GM23338 (cell line): ENCODE measurements at regions not wholly inside any gene's neighbourhood (a gene's known extent, or its start where the extent isn't known, plus 50 kb on each side); places are given as distances from the start of the nearest gene placed in this dataset.

Experiments
- ATAC-seq: fragments of 200-7000 bp; cut with Tn5 transposase; 3 replicates; pipeline ENCODE4 v1.9.1; 2020
- DNase-seq: peaks from one replicate; pipeline ENCODE4 v3.0.0-alpha.2; 2015; ENCODE audit warnings: low spot score
- H2AFZ ChIP-seq: fragments of 200-600 bp; sonication (generic); 2 replicates; pipeline ENCODE4 v1.8.0; 2016; ENCODE audit warnings: antibody characterized with exemption, mild to moderate bottlenecking, moderate library complexity
- H3F3A ChIP-seq: fragments of 200-600 bp; sonication (generic); replicated peaks from 2 replicates; pipeline ENCODE4 v1.8.0; 2017; ENCODE audit warnings: antibody characterized with exemption, mixed run types, low read depth
- H3K27ac ChIP-seq: fragments of 200-600 bp; sonication (generic); 2 replicates; pipeline ENCODE4 v1.6.1; 2016; ENCODE audit warnings: low read depth
- H3K27me3 ChIP-seq: fragments of 200-600 bp; sonication (generic); 2 replicates; pipeline ENCODE4 v1.8.0; 2016; ENCODE audit warnings: mild to moderate bottlenecking, mixed run types, moderate library complexity; ENCODE audit not compliant: insufficient read depth
- H3K36me3 ChIP-seq: fragments of 200-600 bp; sonication (generic); 2 replicates; pipeline ENCODE4 v1.8.0; 2016; ENCODE audit warnings: mild to moderate bottlenecking; ENCODE audit not compliant: insufficient read depth
- H3K4me1 ChIP-seq: fragments of 200-600 bp; sonication (generic); 2 replicates; pipeline ENCODE4 v1.8.0; 2016; ENCODE audit warnings: mild to moderate bottlenecking, moderate library complexity; ENCODE audit not compliant: insufficient read depth
- H3K4me2 ChIP-seq: fragments of 200-600 bp; sonication (generic); 2 replicates; pipeline ENCODE4 v1.7.1; 2017; ENCODE audit warnings: mixed run types
- H3K4me3 ChIP-seq: fragments of 200-600 bp; sonication (generic); 2 replicates; pipeline ENCODE4 v1.6.1; 2016; ENCODE audit warnings: mixed run types
- H3K79me2 ChIP-seq: fragments of 200-600 bp; sonication (generic); replicated peaks from 2 replicates; pipeline ENCODE4 v1.8.0; 2017; ENCODE audit warnings: mild to moderate bottlenecking; ENCODE audit not compliant: insufficient read depth
- H3K9me2 ChIP-seq: fragments of 200-600 bp; sonication (generic); 2 replicates; pipeline ENCODE4 v1.8.0; 2017; ENCODE audit not compliant: insufficient read depth
- H4K20me1 ChIP-seq: fragments of 200-600 bp; sonication (generic); replicated peaks from 2 replicates; pipeline ENCODE4 v1.8.0; 2017; ENCODE audit warnings: mild to moderate bottlenecking; ENCODE audit not compliant: insufficient read depth
- H3K27ac Mint-ChIP-seq: 2 replicates; pipeline ENCODE4 v1.8.0; 2020; ENCODE audit warnings: inconsistent platforms, mild to moderate bottlenecking, moderate library complexity, mixed read lengths
- H3K27me3 Mint-ChIP-seq: 3 replicates; pipeline ENCODE4 v1.8.0; 2022; ENCODE audit warnings: low read depth, mild to moderate bottlenecking, moderate library complexity, mixed read lengths, inconsistent platforms; ENCODE audit not compliant: insufficient read depth, poor library complexity
- H3K36me3 Mint-ChIP-seq: 3 replicates; pipeline ENCODE4 v1.8.0; 2021; ENCODE audit warnings: low read depth, mild to moderate bottlenecking, inconsistent platforms, moderate library complexity, mixed read lengths
- H3K4me1 Mint-ChIP-seq: 3 replicates; pipeline ENCODE4 v1.8.0; 2020; ENCODE audit warnings: mild to moderate bottlenecking, inconsistent platforms, mixed read lengths
- H3K4me3 Mint-ChIP-seq: 3 replicates; pipeline ENCODE4 v1.8.0; 2021; ENCODE audit warnings: moderate library complexity, mild to moderate bottlenecking, inconsistent platforms, mixed read lengths
- H3K9me3 Mint-ChIP-seq: 3 replicates; pipeline ENCODE4 v1.8.0; 2020; ENCODE audit warnings: moderate library complexity, mild to moderate bottlenecking, inconsistent platforms, mixed read lengths
- EZH2phosphoT487 ChIP-seq: fragments of 200-600 bp; sonication (generic); IDR thresholded peaks from one replicate; pipeline ENCODE4 v1.8.1; 2018; ENCODE audit warnings: antibody characterized with exemption; ENCODE audit not compliant: unreplicated experiment
- JUNB ChIP-seq: IDR thresholded peaks from one replicate; pipeline ENCODE4 v1.6.1; 2016; ENCODE audit warnings: antibody characterized with exemption; ENCODE audit not compliant: unreplicated experiment
- STAT1 ChIP-seq: IDR thresholded peaks from one replicate; pipeline ENCODE4 v1.6.1; 2016; ENCODE audit warnings: antibody characterized with exemption; ENCODE audit not compliant: unreplicated experiment
- ZNF114 ChIP-seq: fragments of 250-450 bp; sonication (Bioruptor Pico); IDR thresholded peaks from 2 replicates; pipeline ENCODE4 v1.5.0; 2020; ENCODE audit warnings: mild to moderate bottlenecking, moderate library complexity
- ZNF331 ChIP-seq: fragments of 250-450 bp; sonication (Bioruptor Pico); IDR thresholded peaks from 2 replicates; pipeline ENCODE4 v1.5.0; 2020; ENCODE audit warnings: low read depth, mild to moderate bottlenecking, moderate library complexity
- TF ChIP-seq, protein P1 (sequence below), 2 experiments: fragments of 200-600 bp in 1 of 2; sonication (generic) in 1 of 2; conservative IDR thresholded peaks; 2 replicates each; pipeline versions ENCODE4 v1.5.1 to v1.6.1; 2016 to 2017; ENCODE audit warnings: antibody characterized with exemption in 2 of 2, low read depth in 2 of 2, mild to moderate bottlenecking in 2 of 2, moderate library complexity in 1 of 2
- TF ChIP-seq, protein P2 (sequence below): fragments of 250-450 bp; sonication (Bioruptor Pico); IDR thresholded peaks from 2 replicates; pipeline ENCODE4 v1.5.0; 2020; ENCODE audit warnings: mild to moderate bottlenecking, moderate library complexity
- TF ChIP-seq, protein P3 (sequence below): IDR thresholded peaks from 2 replicates; pipeline ENCODE4 v1.6.1; 2016; ENCODE audit warnings: antibody characterized with exemption

DNA sequence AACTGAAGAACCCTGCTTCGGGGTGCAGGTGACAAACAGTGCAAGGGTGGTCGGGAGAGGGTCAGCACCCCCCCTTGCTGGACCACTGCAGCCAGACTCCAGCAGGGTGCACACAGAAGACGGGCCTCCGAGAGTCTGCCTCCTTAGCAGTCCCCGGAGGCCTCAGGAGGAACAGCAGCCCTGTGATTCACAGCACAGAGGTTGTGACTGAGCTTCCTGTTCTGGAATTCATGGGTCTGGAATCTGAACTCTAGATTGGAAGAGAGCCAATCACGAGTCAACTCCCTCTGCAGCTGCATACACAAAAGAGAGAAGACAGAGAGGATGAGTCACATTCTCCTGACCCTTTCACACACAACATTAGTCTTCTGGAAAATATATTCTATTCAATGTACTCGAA is 249.0 kb upstream of the OPRM1 start:
- Histone ChIP-seq H3K79me2 (no peaks in the 10 kb centered on the region), H3K27ac (no peak overlapping the region), H3K4me1 (no peaks in the 10 kb centered on the region), H2AFZ (no peak overlapping the region), H3K4me2 (no peak overlapping the region), H3K27me3 (no peaks in the 10 kb centered on the region), H3K9me2 (no peaks in the 10 kb centered on the region), H4K20me1 (no peaks in the 10 kb centered on the region), H3K4me3 (no peak overlapping the region), H3F3A (no peaks in the 10 kb centered on the region), H3K36me3 (no peaks in the 10 kb centered on the region)
- Mint-ChIP-seq H3K4me3 (no peak overlapping the region), H3K36me3 (no peaks in the 10 kb centered on the region), H3K27ac (no peak overlapping the region), H3K27me3 (peaks cover 3% of the 10 kb centered on the region), H3K4me1 (no peaks in the 10 kb centered on the region), H3K9me3 (no peaks in the 10 kb centered on the region)
- peak; percentile 34 for DNase-seq
- TF ChIP-seq STAT1: no peak
- TF ChIP-seq, protein P1, sequence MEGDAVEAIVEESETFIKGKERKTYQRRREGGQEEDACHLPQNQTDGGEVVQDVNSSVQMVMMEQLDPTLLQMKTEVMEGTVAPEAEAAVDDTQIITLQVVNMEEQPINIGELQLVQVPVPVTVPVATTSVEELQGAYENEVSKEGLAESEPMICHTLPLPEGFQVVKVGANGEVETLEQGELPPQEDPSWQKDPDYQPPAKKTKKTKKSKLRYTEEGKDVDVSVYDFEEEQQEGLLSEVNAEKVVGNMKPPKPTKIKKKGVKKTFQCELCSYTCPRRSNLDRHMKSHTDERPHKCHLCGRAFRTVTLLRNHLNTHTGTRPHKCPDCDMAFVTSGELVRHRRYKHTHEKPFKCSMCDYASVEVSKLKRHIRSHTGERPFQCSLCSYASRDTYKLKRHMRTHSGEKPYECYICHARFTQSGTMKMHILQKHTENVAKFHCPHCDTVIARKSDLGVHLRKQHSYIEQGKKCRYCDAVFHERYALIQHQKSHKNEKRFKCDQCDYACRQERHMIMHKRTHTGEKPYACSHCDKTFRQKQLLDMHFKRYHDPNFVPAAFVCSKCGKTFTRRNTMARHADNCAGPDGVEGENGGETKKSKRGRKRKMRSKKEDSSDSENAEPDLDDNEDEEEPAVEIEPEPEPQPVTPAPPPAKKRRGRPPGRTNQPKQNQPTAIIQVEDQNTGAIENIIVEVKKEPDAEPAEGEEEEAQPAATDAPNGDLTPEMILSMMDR (conservative IDR thresholded peaks at IDR 0.05; ENCODE audit: low read depth in 2 of 2): peak in 1 of 2 experiments; percentile 20; a peak in 2 of 4 replicates
- TF ChIP-seq ZNF114 (CRISPR knock-in tag): no peak
- TF ChIP-seq, protein P2, sequence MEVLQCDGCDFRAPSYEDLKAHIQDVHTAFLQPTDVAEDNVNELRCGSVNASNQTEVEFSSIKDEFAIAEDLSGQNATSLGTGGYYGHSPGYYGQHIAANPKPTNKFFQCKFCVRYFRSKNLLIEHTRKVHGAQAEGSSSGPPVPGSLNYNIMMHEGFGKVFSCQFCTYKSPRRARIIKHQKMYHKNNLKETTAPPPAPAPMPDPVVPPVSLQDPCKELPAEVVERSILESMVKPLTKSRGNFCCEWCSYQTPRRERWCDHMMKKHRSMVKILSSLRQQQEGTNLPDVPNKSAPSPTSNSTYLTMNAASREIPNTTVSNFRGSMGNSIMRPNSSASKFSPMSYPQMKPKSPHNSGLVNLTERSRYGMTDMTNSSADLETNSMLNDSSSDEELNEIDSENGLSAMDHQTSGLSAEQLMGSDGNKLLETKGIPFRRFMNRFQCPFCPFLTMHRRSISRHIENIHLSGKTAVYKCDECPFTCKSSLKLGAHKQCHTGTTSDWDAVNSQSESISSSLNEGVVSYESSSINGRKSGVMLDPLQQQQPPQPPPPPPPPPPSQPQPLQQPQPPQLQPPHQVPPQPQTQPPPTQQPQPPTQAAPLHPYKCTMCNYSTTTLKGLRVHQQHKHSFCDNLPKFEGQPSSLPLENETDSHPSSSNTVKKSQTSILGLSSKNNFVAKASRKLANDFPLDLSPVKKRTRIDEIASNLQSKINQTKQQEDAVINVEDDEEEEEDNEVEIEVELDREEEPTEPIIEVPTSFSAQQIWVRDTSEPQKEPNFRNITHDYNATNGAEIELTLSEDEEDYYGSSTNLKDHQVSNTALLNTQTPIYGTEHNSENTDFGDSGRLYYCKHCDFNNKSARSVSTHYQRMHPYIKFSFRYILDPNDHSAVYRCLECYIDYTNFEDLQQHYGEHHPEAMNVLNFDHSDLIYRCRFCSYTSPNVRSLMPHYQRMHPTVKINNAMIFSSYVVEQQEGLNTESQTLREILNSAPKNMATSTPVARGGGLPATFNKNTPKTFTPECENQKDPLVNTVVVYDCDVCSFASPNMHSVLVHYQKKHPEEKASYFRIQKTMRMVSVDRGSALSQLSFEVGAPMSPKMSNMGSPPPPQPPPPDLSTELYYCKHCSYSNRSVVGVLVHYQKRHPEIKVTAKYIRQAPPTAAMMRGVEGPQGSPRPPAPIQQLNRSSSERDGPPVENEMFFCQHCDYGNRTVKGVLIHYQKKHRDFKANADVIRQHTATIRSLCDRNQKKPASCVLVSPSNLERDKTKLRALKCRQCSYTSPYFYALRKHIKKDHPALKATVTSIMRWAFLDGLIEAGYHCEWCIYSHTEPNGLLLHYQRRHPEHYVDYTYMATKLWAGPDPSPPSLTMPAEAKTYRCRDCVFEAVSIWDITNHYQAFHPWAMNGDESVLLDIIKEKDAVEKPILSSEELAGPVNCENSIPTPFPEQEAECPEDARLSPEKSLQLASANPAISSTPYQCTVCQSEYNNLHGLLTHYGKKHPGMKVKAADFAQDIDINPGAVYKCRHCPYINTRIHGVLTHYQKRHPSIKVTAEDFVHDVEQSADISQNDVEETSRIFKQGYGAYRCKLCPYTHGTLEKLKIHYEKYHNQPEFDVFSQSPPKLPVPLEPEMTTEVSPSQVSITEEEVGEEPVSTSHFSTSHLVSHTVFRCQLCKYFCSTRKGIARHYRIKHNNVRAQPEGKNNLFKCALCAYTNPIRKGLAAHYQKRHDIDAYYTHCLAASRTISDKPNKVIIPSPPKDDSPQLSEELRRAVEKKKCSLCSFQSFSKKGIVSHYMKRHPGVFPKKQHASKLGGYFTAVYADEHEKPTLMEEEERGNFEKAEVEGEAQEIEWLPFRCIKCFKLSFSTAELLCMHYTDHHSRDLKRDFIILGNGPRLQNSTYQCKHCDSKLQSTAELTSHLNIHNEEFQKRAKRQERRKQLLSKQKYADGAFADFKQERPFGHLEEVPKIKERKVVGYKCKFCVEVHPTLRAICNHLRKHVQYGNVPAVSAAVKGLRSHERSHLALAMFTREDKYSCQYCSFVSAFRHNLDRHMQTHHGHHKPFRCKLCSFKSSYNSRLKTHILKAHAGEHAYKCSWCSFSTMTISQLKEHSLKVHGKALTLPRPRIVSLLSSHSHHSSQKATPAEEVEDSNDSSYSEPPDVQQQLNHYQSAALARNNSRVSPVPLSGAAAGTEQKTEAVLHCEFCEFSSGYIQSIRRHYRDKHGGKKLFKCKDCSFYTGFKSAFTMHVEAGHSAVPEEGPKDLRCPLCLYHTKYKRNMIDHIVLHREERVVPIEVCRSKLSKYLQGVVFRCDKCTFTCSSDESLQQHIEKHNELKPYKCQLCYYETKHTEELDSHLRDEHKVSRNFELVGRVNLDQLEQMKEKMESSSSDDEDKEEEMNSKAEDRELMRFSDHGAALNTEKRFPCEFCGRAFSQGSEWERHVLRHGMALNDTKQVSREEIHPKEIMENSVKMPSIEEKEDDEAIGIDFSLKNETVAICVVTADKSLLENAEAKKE (CRISPR knock-in tag): no peak
- TF ChIP-seq, protein P3, sequence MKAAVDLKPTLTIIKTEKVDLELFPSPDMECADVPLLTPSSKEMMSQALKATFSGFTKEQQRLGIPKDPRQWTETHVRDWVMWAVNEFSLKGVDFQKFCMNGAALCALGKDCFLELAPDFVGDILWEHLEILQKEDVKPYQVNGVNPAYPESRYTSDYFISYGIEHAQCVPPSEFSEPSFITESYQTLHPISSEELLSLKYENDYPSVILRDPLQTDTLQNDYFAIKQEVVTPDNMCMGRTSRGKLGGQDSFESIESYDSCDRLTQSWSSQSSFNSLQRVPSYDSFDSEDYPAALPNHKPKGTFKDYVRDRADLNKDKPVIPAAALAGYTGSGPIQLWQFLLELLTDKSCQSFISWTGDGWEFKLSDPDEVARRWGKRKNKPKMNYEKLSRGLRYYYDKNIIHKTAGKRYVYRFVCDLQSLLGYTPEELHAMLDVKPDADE: no peak
- no peak for TF ChIP-seq JUNB
- no peak for TF ChIP-seq ZNF331
- TF ChIP-seq EZH2phosphoT487: no peak
- no peak for ATAC-seq
